Pancreas (tissue), 10 donors: ENCODE measurements at regions not wholly inside any gene's neighbourhood (a gene's known extent, or its start where the extent isn't known, plus 50 kb on each side); places are given as distances from the start of the nearest gene placed in this dataset.

Source experiments
- ATAC-seq, 4 donors: fragments of 200-7000 bp; cut with Tn5 transposase; one replicate each; pipeline versions ENCODE4 v1.8.0 to v1.9.1; 2020; ENCODE audit warnings: mild to moderate bottlenecking in 4 of 4, moderate library complexity in 4 of 4
- DNase-seq, 6 donors: peaks; one replicate each; pipeline ENCODE4 v3.0.0-alpha.2; 2020
- FAIRE-seq: peaks from 2 replicates; lab custom pipeline; 2012; peaks lifted over from hg19 to GRCh38; lab: Jason Lieb, UNC
- H3K27ac ChIP-seq, 4 donors: fragments of 200-600 bp; sonication (generic); 1 replicate in 3 of 4; 2 replicates in 1 of 4; pipeline versions ENCODE4 v1.5.0 to v1.8.0; 2020
- H3K27me3 ChIP-seq, 4 donors: fragments of 200-600 bp; one replicate each; pipeline ENCODE4 v1.8.0; 2021
- H3K36me3 ChIP-seq, 3 donors: fragments of 200-600 bp; sonication (generic) in 1 of 3; one replicate each; pipeline versions ENCODE4 v1.5.0 to v1.8.0; 2020 to 2021
- H3K4me1 ChIP-seq, 3 donors: fragments of 200-600 bp; one replicate each; pipeline ENCODE4 v1.8.0; 2021
- H3K4me3 ChIP-seq, 4 donors: fragments of 200-600 bp; sonication (generic) in 2 of 4; one replicate each; pipeline versions ENCODE4 v1.5.0 to v1.8.0; 2020 to 2021
- H3K9me3 ChIP-seq, 4 donors: fragments of 200-600 bp; one replicate each; pipeline ENCODE4 v1.8.0; 2021
- WGBS, 2 donors: extraction: QIAGEN DNeasy Blood & Tissue Kit; methylation state at CpG; one replicate each; pipeline ENCODE4 v1.1.7; 2013; 5-methylcytosine and 5-hydroxymethylcytosine counted together
- intact Hi-C, 3 donors: fragments of 100-400 bp; cut with DNase I; formaldehyde crosslinking; loops; one replicate each; pipeline versions ENCODE4 v1.11.1 to v1.14.2; 2022
- TF ChIP-seq, protein P1 (sequence below), 4 donors: fragments of 200-600 bp; sonication (generic) in 3 of 4; IDR thresholded peaks; one replicate each; pipeline versions ENCODE4 v1.5.0 to v1.8.0; 2021; ENCODE audit warnings: antibody characterized with exemption in 4 of 4
- donor health status: healthy with polysubstance abuse.
- donor health status: DM: no; HTN: no; CAD: no; lungs with moderate emphysema.
- donor health status: DM: no; HTN: no; CAD: no.
- donor health status: control.
- donor health status: control.
- donor health status: Bipolar disorder and iron deficiency.
- donor health status: DM: yes; HTN: yes; CAD: no.
- donor health status: DM: no; HTN: no; CAD: no.
- donor health status: DM: no; HTN: no; CAD: no.
- donor health status: DM: yes; HTN: yes; CAD: no.

GRCh38 chr11:86749821-86750401, 50.4 kb upstream of the PRSS23 start:
- Histone ChIP-seq H3K36me3 (no peaks in the 10 kb centered on the region), H3K4me1 (peaks cover 0 to 5% (median 0%) of the 10 kb centered on the region in 3 donors), H3K27me3 (no peaks in the 10 kb centered on the region), H3K9me3 (no peaks in the 10 kb centered on the region), H3K27ac (no peak overlapping the region), H3K4me3 (no peak overlapping the region)
- DNase-seq (no peak), ATAC-seq (no peak), FAIRE-seq (no peak)
- TF ChIP-seq, protein P1, sequence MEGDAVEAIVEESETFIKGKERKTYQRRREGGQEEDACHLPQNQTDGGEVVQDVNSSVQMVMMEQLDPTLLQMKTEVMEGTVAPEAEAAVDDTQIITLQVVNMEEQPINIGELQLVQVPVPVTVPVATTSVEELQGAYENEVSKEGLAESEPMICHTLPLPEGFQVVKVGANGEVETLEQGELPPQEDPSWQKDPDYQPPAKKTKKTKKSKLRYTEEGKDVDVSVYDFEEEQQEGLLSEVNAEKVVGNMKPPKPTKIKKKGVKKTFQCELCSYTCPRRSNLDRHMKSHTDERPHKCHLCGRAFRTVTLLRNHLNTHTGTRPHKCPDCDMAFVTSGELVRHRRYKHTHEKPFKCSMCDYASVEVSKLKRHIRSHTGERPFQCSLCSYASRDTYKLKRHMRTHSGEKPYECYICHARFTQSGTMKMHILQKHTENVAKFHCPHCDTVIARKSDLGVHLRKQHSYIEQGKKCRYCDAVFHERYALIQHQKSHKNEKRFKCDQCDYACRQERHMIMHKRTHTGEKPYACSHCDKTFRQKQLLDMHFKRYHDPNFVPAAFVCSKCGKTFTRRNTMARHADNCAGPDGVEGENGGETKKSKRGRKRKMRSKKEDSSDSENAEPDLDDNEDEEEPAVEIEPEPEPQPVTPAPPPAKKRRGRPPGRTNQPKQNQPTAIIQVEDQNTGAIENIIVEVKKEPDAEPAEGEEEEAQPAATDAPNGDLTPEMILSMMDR (IDR thresholded peaks at IDR 0.05) = no peak
- intact Hi-C loops = no loop called here
- WGBS, 2 donors = 75 to 90% methylated on average over 2 of the region's 2 CpGs

GRCh38 chr11:86749376-86749775, 51.0 kb upstream of the PRSS23 start:
- FAIRE-seq = no peak
- no peaks in the 10 kb centered on the region for H3K36me3 ChIP-seq
- no peaks in the 10 kb centered on the region for H3K27me3 ChIP-seq
- no peak for ATAC-seq
- no peak overlapping the region for H3K27ac ChIP-seq
- H3K4me1 ChIP-seq = peaks cover 0 to 5% (median 0%) of the 10 kb centered on the region in 3 donors
- 96 to 98% methylated on average over 3 of the region's 3 CpGs for WGBS, 2 donors
- H3K9me3 ChIP-seq = no peaks in the 10 kb centered on the region
- H3K4me3 ChIP-seq = no peak overlapping the region
- intact Hi-C loops = no loop called here
- TF ChIP-seq, protein P1 (IDR thresholded peaks at IDR 0.05) = no peak
- DNase-seq = no peak

- Histone ChIP-seq H3K27ac (no peak overlapping the region), H3K36me3 (no peaks in the 10 kb centered on the region), H3K4me3 (no peak overlapping the region), H3K27me3 (no peaks in the 10 kb centered on the region), H3K4me1 (peaks cover 0 to 5% (median 0%) of the 10 kb centered on the region in 3 donors), H3K9me3 (no peaks in the 10 kb centered on the region)
- no peak for ATAC-seq
- DNase-seq = no peak
- WGBS, 2 donors = 75 to 87% methylated on average over 4 of the region's 4 CpGs
- no peak for FAIRE-seq
- intact Hi-C loops = no loop called here
- TF ChIP-seq, protein P1 (IDR thresholded peaks at IDR 0.05) = no peak
Measured at GRCh38 chr11:86748296-86748695, 52.0 kb upstream of the PRSS23 start.

- H3K27me3 ChIP-seq = no peaks in the 10 kb centered on the region
- DNase-seq (no peak), ATAC-seq (no peak), FAIRE-seq (no peak)
- intact Hi-C loops = no loop called here
- TF ChIP-seq, protein P1 (IDR thresholded peaks at IDR 0.05) = no peak
- H3K27ac ChIP-seq = no peak overlapping the region
- 94 to 95% methylated on average over 3 of the region's 3 CpGs for WGBS, 2 donors
- H3K4me1 ChIP-seq = peaks cover 0 to 5% (median 0%) of the 10 kb centered on the region in 3 donors
- no peak overlapping the region for H3K4me3 ChIP-seq
- H3K36me3 ChIP-seq = no peaks in the 10 kb centered on the region
- no peaks in the 10 kb centered on the region for H3K9me3 ChIP-seq
Measured at GRCh38 chr11:86747801-86748200, 52.5 kb upstream of the PRSS23 start.

DNA sequence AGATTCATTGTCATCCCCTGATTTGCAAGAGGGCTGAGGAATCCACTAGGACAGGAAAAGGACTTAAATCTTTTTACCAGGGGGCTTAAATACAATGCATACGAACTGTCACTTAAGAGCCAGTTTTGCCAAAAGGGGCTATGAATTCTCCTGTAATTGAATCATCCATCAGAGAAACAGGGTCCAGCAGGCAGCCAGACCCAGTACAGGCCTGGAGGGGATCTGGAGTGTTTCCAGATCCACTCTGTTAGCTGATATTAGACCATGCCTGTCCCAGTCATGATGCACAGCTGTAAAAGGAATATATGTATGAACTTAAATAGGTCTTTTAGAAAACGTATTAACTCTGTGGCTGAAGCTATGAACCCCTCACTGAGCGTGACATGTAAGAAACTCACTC, 53.8 kb upstream of the PRSS23 start:
- WGBS, 2 donors = 85 to 89% methylated on average over 3 of the region's 3 CpGs
- Histone ChIP-seq H3K9me3 (no peaks in the 10 kb centered on the region), H3K27ac (no peak overlapping the region), H3K27me3 (no peaks in the 10 kb centered on the region), H3K4me3 (no peak overlapping the region), H3K4me1 (peaks cover 0 to 9% (median 0%) of the 10 kb centered on the region in 3 donors), H3K36me3 (no peaks in the 10 kb centered on the region)
- ATAC-seq (no peak), DNase-seq (no peak), FAIRE-seq (no peak)
- intact Hi-C loops = no loop called here
- TF ChIP-seq, protein P1 (IDR thresholded peaks at IDR 0.05) = no peak
